Ovary (tissue), 3 donors: ENCODE measurements at regions not wholly inside any gene's neighbourhood (a gene's known extent, or its start where the extent isn't known, plus 50 kb on each side); places are given as distances from the start of the nearest gene placed in this dataset.

Experiments used
- CTCF ChIP-seq, 3 donors: fragments of 450-650 bp in 2 of 3; fragments of 200-600 bp in 1 of 3; IDR thresholded peaks; one replicate each; pipeline versions ENCODE4 v1.5.1 to v1.8.0; 2016 to 2022; ENCODE audit warnings: antibody characterized with exemption in 3 of 3, mild to moderate bottlenecking in 1 of 3
- POLR2A ChIP-seq: fragments of 450-650 bp; IDR thresholded peaks from one replicate; pipeline ENCODE4 v1.6.1; 2017; ENCODE audit warnings: antibody characterized with exemption, mild to moderate bottlenecking, moderate library complexity
- donor health status: DM: no; HTN: no; CAD: no.

DNA sequence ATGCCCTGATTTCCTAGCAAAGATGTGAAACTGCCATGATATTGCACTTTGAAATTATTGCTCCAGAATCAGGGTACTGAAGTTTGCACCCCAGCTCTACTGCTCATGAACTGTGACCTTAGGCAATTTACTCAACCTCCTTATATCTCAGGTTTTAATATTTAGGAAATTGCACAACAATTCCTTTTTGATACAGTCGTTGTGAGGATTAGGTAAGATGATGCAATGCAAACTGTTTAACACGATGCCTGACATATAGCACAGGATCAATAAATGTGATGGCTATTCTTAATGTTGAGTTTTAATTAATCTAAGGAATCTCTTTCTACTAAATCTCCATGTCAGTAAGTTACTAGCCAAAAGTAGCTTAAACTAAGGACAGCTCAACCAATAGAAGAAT lies 555.8 kb downstream of the GALC start:
- TF ChIP-seq POLR2A, result no peak
- TF ChIP-seq CTCF (IDR thresholded peaks at IDR 0.05), result no peak
